ENCODE measurements at regions not wholly inside any gene's neighbourhood (a gene's known extent, or its start where the extent isn't known, plus 50 kb on each side); places are given as distances from the start of the nearest gene placed in this dataset.
"Not testable (repeated sequence)": the region's sequence is repeated elsewhere in the genome, so short reads cannot be mapped to it uniquely, and the experiment has no call there.

- not testable (repeated sequence) for DNase-seq
Observed at GRCh38 chr10:78096486-78096885, 62.8 kb downstream of the RPS24 start.

DNA sequence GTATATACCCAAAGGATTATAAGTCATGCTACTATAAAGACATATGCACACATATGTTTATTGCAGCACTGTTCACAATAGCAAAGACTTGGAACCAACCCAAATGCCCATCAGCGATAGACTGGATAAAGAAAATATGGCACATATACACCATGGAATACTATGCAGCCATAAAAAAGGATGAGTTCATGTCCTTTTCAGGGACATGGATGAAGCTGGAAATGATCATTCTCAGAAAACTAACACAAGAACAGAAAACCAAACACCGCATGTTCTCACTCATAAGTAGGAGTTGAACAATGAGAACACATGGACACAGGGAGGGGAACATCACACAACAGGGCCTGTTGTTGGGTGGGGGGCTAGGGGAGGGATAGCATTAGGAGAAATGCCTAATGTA lies 68.9 kb downstream of the RPS24 start:
- not testable (repeated sequence) for DNase-seq

DNA sequence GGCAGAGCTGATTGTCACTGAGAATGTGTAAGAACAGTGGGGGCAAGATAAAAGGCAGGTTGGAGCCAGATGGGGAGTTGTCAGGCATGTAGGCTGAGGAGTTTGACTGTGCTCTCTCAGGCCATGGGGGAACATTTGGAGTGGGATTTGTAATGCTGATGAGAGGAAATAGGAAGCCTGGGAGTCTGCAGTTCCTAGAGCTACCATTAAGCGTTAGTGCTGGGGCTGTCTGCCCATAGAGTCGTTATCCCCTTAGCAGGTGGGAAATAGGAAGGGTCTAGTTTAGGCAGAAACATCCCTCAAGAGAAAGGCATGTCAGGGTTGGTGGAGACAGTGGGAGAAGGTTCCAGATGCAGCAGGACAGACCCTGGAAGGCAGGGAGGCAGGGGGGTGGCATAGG lies 75.5 kb downstream of the RPS24 start:
- DNase-seq: no peak

- no peak for DNase-seq
Observed at GRCh38 chr10:78115135-78115853, 81.6 kb downstream of the RPS24 start.

GRCh38 chr10:78116361-78116760 lies 82.7 kb downstream of the RPS24 start:
- DNase-seq: no peak

DNA sequence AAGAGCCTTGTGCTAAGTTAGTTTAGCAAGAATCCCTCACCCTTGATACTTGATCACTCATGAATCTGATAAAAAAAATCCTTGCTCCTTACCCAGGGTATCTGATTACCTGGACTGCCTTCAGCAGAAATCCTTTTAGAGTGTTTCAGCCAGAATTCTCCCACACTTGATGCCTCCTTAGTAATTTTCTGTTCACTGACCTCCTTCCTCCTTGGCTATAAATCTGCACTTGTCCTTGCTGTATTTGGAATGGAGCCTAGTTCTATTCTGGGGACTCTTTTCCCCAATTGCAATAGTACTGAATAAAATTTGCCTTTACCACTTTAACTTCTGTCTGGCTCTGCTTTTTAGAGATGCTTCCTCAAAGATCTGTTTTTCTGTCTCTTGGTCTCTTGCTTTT lies 84.9 kb downstream of the RPS24 start:
- no peak for DNase-seq

- DNase-seq: no peak
Observed at GRCh38 chr10:78121801-78122200, 88.1 kb downstream of the RPS24 start.

DNA sequence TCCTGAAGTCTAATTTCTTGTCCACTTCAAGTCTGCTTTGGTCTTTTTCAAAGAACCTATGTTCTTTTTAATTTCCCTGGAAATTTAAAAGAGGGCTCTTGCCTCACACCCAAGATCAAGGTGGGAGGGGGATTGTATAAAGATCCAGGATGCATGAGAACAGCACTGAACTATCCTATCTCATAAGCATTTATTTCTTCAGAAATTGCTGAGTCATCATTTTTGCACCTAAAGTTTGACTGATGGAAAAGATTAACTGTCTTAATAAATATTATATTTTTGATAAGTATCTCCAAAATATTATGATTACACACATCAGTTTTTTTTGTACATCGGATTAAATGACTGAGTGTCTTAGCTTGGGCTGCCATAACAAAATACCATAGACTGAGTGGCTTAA lies 90.5 kb downstream of the RPS24 start:
- DNase-seq: no peak

- DNase-seq: no peak
Observed at GRCh38 chr10:78129211-78129610, 95.5 kb downstream of the RPS24 start.

DNA sequence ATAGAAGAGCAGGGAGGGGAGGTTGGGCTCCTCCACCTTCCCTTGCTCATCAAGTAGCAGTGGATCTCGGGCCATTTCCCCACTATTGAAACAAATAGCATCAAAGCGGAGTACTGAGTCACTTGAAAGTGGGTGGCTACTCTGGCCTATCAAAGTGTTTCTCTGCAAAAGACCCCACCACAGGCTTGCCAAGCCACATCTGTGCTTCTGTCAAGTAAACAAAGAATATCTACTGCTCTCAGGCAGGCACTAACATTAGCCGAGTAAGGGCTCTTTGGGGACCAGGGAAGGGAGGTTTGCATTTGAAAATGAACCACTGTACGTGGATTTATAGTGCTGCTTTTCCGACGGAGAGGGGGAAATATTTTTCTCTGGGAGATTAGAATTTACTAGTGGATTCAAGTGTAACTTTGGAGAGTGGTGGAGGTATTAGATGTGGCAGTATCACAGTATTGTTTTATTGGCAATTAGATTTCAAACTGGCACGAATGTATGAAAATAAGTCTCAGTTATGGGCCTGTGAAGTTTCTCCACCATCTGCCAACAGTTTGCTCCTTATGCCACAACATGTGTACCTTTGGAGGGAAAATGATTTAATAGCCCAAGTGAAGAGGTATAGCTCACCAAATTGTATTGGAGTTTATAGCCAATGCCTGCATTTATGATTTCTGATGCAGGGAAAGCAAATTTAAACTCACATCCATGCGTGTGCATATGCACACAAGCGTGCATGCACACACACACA lies 97.5 kb downstream of the RPS24 start:
- DNase-seq: no peak

DNA sequence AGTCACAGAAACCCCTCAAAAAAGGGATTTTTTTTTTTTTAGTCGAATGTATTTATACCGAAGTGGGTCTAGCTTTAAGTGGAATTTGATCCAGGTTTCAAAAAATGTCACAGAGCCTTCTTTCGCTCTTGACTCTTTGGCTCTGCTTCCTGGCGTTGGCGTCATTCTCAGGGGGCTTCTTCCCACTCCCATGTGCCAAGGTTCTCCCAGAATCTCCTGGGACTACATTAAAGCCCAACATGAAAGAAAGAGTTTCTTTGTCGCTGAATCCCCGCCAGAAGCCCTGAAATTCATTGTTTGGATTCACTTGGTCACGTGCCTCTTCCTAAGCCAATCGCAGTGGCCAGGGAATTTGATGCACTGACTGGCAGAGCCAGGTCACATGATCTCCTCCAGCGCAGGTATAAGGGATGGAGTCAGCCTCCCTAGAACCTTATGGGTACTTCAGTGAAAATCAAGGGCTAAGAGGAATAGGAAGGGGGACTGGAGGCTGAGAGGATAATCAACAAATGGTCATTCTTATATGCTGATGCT lies 101.2 kb downstream of the RPS24 start:
- no peak for DNase-seq

DNA sequence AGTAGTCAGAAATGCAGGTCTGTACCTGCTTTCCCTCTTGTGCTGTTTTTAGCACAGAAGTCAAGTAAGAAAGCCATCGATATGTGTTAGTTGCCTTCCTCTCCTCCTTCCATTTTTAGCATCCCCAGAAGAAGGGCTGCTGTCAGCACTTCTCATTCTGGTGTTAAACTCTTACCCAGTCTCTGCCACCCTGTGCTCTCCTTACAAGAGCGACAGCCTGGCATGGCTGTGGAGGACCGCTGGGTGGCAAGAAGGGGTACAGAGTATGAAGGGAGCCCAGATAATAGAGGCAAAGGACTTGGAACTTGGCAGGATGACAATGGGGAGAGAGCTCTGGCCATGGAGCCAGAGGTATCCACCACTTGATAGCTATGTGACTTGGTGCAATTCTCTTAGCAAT lies 103.5 kb downstream of the RPS24 start:
- no peak for DNase-seq

DNA sequence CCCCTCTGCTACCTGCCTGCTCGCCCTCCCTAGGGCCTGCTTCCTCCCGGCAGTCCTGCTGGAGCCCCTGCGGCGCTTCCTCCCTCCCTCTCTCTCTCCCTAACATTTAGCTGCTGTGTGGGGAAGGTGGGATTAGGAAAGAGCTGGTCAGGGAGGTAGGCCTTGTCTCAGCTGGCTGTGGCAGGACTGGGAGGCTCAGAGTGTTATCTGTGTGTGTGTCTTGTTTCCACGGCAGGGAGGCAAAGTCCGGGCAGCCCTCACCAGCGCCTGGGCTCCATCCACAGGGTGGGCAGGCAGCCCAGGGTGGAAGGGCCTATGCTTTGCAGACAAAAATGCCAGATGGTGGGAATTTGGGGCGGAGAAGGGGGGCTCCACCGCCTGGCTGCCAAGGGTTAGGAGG lies 105.7 kb downstream of the RPS24 start:
- DNase-seq: no peak

DNA sequence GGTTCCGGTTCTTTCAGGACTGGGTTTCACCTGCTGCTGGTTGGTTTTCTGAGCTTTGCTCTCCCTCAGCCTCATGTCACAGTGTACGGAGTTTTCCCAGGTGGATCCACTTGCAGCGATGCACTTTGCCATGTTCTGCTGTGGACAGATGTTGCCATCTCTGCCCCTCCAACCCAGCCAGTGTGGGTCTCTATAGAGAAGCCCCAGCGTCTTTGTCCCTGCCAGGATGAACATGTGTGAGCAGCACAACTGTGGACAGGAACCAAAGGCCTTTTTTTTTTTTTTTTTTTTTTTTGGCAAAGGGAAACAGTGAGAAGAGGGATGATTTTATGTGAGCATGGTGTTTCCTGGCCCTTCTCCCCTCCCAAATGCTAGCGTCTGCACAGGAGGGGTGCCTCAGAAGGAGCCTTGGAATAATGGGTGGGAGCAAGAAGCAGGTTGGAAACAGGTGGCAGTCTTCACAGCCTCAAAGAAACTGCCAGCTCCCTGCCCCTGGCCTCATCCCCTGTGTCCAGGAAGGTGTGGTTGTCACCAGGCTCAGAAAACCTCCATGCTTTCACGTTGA lies 106.5 kb downstream of the RPS24 start:
- DNase-seq: no peak

DNA sequence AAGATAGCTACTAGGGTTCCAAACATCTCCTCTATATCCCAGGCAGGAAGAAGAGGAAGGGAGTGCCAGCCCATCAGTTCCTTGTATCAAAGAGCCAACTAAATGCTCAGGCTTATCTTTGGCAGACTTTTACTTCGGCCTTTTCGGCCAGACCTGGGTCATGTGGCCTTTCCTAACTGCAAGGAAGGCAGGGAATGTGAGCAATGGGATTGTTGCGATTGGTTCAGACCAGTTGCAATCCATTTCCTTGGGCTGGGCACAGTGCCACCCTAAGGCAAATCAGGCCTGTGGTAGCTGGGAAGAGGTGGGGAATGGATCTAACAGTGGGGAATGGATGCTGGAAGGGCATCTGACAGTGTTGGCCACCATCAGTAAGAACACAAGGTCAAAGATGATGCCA lies 109.9 kb downstream of the RPS24 start:
- DNase-seq: no peak

- DNase-seq: no peak
Observed at GRCh38 chr10:78146200-78146599, 112.5 kb downstream of the RPS24 start.

GRCh38 chr10:78147202-78147601 lies 113.5 kb downstream of the RPS24 start:
- DNase-seq: no peak

- no peak for DNase-seq
Observed at GRCh38 chr10:78148216-78148960, 114.7 kb downstream of the RPS24 start.

DNA sequence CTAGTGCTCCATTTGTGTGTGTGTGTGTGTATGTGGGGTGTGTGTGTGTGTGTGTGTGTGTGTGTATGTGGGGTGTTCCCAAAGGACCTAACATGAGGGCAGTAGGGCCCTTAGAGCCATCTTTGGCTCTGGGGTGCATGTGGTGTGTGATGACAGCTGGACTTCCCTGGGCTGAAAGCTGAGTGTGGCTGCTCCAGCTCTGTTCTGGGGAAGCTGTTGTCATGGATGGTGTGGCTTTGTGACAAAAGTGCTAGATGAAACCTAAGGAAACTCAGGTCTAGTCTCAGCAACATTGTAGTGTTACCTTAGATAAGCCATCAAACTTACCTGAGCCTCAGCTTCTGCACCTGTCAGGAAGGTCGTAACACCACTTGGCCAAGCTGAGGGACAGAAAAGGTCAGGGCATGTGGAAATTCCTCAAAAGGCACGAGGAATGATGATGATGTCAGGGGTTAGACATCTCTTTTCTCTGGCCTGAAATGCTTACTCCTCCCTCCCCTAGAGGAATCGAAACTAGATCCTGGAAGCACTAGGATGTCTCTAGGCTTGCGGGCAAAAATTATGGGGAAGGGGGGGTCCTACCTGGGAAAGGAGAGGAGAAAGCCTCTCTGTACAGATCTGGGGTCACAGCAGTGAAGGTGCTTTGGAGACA lies 115.4 kb downstream of the RPS24 start:
- DNase-seq: no peak

DNA sequence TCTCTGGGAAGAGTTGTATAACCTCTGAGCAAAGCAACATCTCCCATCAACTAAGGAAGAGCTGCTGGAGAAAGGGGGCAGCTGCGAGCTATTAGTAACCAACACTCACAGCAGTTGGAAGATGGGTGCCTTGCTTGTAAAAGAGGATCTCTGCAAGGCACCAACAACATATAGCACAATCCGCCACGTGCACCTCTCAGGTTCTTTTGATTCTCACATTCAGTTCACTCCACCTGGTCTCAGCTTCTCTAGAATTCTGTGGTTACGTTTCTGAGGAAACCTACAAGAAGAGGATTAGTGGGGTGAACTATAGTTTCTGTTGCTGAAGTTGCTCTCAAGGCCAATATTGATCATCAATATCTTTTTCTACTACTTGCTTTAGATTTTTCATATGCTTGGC lies 117.1 kb downstream of the RPS24 start:
- DNase-seq: no peak

- DNase-seq: no peak
Observed at GRCh38 chr10:78155722-78156121, 122.1 kb downstream of the RPS24 start.

DNA sequence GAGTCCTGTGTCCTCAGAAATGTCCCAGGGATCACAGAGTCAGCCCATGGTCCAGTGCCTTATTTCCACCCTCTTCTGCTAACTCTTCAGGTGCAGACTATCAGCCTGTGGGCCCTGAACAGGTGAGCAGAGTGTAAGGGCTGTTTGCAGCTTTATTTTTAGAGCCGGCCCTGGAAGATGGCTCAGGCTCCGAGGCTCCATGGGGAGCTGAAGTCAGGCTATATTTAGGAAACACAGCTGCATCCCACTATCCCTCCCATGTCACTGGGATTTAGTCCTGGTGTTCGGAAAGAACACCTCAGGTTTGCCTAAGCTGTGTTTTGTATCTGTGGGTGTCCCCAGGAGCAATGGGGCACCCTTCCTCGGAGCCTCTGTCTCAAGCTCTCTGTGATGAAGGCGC lies 126.9 kb downstream of the RPS24 start:
- DNase-seq: no peak

GRCh38 chr10:78162853-78163252 lies 129.2 kb downstream of the RPS24 start:
- DNase-seq: no peak

All from stimulated activated CD4-positive, alpha-beta T cell treated with anti-CD3 and anti-CD28 coated beads, Interleukin-1b, Interleukin-23, amount 100 ng/mL, for 48 hours (primary cell).